GM12878 (cell line): ENCODE measurements at regions not wholly inside any gene's neighbourhood (a gene's known extent, or its start where the extent isn't known, plus 50 kb on each side); places are given as distances from the start of the nearest gene placed in this dataset.

ENCODE experiments used
- ATAC-seq: fragments of 200-7000 bp; cut with Tn5 transposase; 3 replicates; pipeline ENCODE4 v1.9.1; 2020; ENCODE audit warnings: mild to moderate bottlenecking, moderate library complexity
- BruUV-seq: library from RNA; stranded (reverse); fragments of 400-500 nt; replicated peaks from 2 replicates; lab custom pipeline; 2021; lab: Mats Ljungman, UMichigan
- CTCF ChIA-PET: fragments of 300-600 bp; sonication (Branson Sonifier 250); formaldehyde crosslinking; extraction: SDS; loops from one replicate; lab custom pipeline; 2021; ENCODE audit warnings: inconsistent platforms; lab: Yijun Ruan, JAX
- POLR2A ChIA-PET: fragments of 350-600 bp; formaldehyde crosslinking; extraction: SDS; loops from one replicate; lab custom pipeline; 2021; ENCODE audit warnings: inconsistent platforms; lab: Charles Lee
- RAD21 ChIA-PET: fragments of 300-600 bp; sonication (Branson Sonifier 250); formaldehyde crosslinking; loops from one replicate; lab custom pipeline; 2023; ENCODE audit warnings: antibody characterized with exemption; ENCODE audit not compliant: unreplicated experiment; lab: Charles Lee
- SMC1A ChIA-PET: fragments of 300-600 bp; sonication (Branson Sonifier 250); formaldehyde crosslinking; loops from one replicate; lab custom pipeline; 2023; ENCODE audit not compliant: unreplicated experiment, uncharacterized antibody; lab: Charles Lee
- DNase-seq: peaks from one replicate; pipeline ENCODE4 v3.0.0-alpha.2; 2011; ENCODE audit warnings: low read depth, low spot score
- FAIRE-seq: peaks from 3 replicates; lab custom pipeline; 2011; peaks lifted over from hg19 to GRCh38; lab: Jason Lieb, UNC
- H2AFZ ChIP-seq: 2 replicates; pipeline ENCODE4 v1.6.0; 2011; ENCODE audit warnings: low read depth, low read length, control low read depth; ENCODE audit not compliant: control insufficient read depth
- H3K27ac ChIP-seq: 2 replicates; pipeline ENCODE4 v1.5.1; 2011; ENCODE audit warnings: control low read depth; ENCODE audit not compliant: control insufficient read depth, insufficient read depth
- H3K27me3 ChIP-seq, 2 experiments: replicated peaks in 1 of 2; 2 replicates each; pipeline versions ENCODE4 v1.6.0 to v1.6.1; 2011; ENCODE audit warnings: low read length in 1 of 2; ENCODE audit not compliant: control insufficient read depth in 2 of 2, insufficient read depth in 2 of 2
- H3K36me3 ChIP-seq, 2 experiments: 2 replicates each; pipeline ENCODE4 v1.5.1; 2011; ENCODE audit warnings: low read length in 1 of 2; ENCODE audit not compliant: control insufficient read depth in 2 of 2, insufficient read depth in 2 of 2
- H3K4me1 ChIP-seq: 2 replicates; pipeline ENCODE4 v1.6.1; 2011; ENCODE audit warnings: mild to moderate bottlenecking, low read length, moderate library complexity, mixed read lengths; ENCODE audit not compliant: control insufficient read depth, insufficient read depth
- H3K4me2 ChIP-seq: 2 replicates; pipeline ENCODE4 v1.6.0; 2011; ENCODE audit warnings: control low read depth; ENCODE audit not compliant: control insufficient read depth, insufficient read depth
- H3K4me3 ChIP-seq: fragments of 200-600 bp; sonication (generic); 2 replicates; pipeline ENCODE4 v1.5.1; 2016
- H3K79me2 ChIP-seq: 2 replicates; pipeline ENCODE4 v1.6.0; 2011; ENCODE audit warnings: low read length; ENCODE audit not compliant: control insufficient read depth, insufficient read depth
- H3K9ac ChIP-seq: 2 replicates; pipeline ENCODE4 v1.8.0; 2011; ENCODE audit warnings: low read length, control low read depth, mixed read lengths; ENCODE audit not compliant: control insufficient read depth, insufficient read depth
- H3K9me3 ChIP-seq: replicated peaks from 3 replicates; pipeline ENCODE4 v1.5.1; 2011; ENCODE audit warnings: mild to moderate bottlenecking, low read length; ENCODE audit not compliant: control insufficient read depth, insufficient read depth
- H4K20me1 ChIP-seq: 2 replicates; pipeline ENCODE4 v1.6.0; 2011; ENCODE audit not compliant: control insufficient read depth, insufficient read depth
- BHLHE40 ChIP-seq, 2 experiments: fragments of 450-650 bp in 1 of 2; IDR thresholded peaks; 2 replicates each; pipeline ENCODE4 v1.6.1; 2011 to 2017; ENCODE audit warnings: low read depth in 2 of 2, borderline replicate concordance in 1 of 2, improper control_type of control experiment in 1 of 2, low read length in 1 of 2, mild to moderate bottlenecking in 1 of 2
- BRCA1 ChIP-seq: IDR thresholded peaks from 2 replicates; pipeline ENCODE4 v1.6.1; 2011; ENCODE audit warnings: low read depth, low read length, improper control_type of control experiment
- KDM1A ChIP-seq: fragments of 200-600 bp; sonication (generic); IDR thresholded peaks from 2 replicates; pipeline ENCODE4 v1.6.1; 2016; ENCODE audit warnings: borderline replicate concordance
- NR2C2 ChIP-seq: IDR thresholded peaks from 2 replicates; pipeline ENCODE4 v1.6.1; 2011; ENCODE audit warnings: borderline replicate concordance, low read depth; ENCODE audit not compliant: control insufficient read depth, insufficient read length
- PAX5 ChIP-seq: IDR thresholded peaks from 2 replicates; pipeline ENCODE4 v1.6.1; 2011; ENCODE audit warnings: low read depth, low read length, borderline replicate concordance
- WGBS: methylation state at CpG from one replicate; pipeline ENCODE4 v1.1.6; 2016; ENCODE audit warnings: low lambda C conversion rate; ENCODE audit not compliant: insufficient replicate concordance, insufficient coverage; ENCODE audit errors: missing lambda C conversion rate; 5-methylcytosine and 5-hydroxymethylcytosine counted together
- in situ Hi-C: fragments of 300-500 bp; cut with MboI; formaldehyde crosslinking; loops from 9 replicates; pipeline ENCODE4 v1.14.3; 2018; ENCODE audit warnings: mixed read lengths
- intact Hi-C: fragments of 100-400 bp; cut with micrococcal nuclease; formaldehyde crosslinking; loops from one replicate; pipeline ENCODE4 v1.14.2; 2022; ENCODE audit not compliant: unreplicated experiment
- TF ChIP-seq, protein P1 (sequence below): fragments of 450-650 bp; conservative IDR thresholded peaks from 2 replicates; pipeline ENCODE4 v1.6.1; 2017; ENCODE audit warnings: mild to moderate bottlenecking, moderate library complexity

DNA sequence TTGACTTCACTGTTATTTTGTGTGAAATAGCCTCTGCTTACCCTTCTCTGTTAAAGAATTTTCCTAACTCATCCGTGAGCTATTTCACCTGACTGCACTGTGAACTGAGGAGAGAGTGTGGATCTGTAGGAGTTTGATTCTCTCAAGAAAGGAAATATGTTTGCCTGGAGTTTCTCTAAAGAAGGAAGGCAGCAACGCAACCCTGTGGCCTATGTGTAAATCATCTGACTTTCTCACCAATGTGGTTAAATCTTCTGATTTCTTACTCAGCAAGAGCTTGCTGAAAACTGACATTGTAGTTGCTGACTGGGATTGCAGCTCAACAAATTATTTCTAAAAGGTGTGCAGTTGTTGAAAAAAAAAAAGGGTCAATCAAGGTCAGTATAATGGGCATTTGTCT lies 153.9 kb upstream of the PELI1 start:
- Histone ChIP-seq H2AFZ (no peak overlapping the region), H3K4me2 (no peak overlapping the region), H4K20me1 (no peaks in the 10 kb centered on the region), H3K36me3 (no peaks in the 10 kb centered on the region), H3K27ac (no peak overlapping the region), H3K9ac (no peak overlapping the region), H3K4me1 (peaks cover 14% of the 10 kb centered on the region), H3K9me3 (no peaks in the 10 kb centered on the region), H3K27me3 (no peaks in the 10 kb centered on the region), H3K79me2 (no peaks in the 10 kb centered on the region), H3K4me3 (no peak overlapping the region)
- CTCF ChIA-PET: interaction anchor here (0.7 to 11.9 kb wide), 12 partner anchors 11 to 248 kb away, joined by 3 to 109 read pairs (median 6); no protein-coding TSS in a partner anchor
- no TSS peak for BruUV-seq
- POLR2A ChIA-PET: interaction anchor here (0.9 to 5.0 kb wide), 7 partner anchors 10 to 83 kb away, joined by 3 to 25 read pairs (median 8); no protein-coding TSS in a partner anchor
- DNase-seq: no peak
- SMC1A ChIA-PET: interaction anchor here (0.6 to 12.2 kb wide), 23 partner anchors 10 to 274 kb away, joined by 3 to 168 read pairs (median 4); no protein-coding TSS in a partner anchor
- 52% methylated on average over 2 of the region's 2 CpGs for WGBS
- RAD21 ChIA-PET: interaction anchor here (0.6 to 9.1 kb wide), 12 partner anchors 14 to 248 kb away, joined by 3 to 157 read pairs (median 5); no protein-coding TSS in a partner anchor
- TF ChIP-seq, protein P1, sequence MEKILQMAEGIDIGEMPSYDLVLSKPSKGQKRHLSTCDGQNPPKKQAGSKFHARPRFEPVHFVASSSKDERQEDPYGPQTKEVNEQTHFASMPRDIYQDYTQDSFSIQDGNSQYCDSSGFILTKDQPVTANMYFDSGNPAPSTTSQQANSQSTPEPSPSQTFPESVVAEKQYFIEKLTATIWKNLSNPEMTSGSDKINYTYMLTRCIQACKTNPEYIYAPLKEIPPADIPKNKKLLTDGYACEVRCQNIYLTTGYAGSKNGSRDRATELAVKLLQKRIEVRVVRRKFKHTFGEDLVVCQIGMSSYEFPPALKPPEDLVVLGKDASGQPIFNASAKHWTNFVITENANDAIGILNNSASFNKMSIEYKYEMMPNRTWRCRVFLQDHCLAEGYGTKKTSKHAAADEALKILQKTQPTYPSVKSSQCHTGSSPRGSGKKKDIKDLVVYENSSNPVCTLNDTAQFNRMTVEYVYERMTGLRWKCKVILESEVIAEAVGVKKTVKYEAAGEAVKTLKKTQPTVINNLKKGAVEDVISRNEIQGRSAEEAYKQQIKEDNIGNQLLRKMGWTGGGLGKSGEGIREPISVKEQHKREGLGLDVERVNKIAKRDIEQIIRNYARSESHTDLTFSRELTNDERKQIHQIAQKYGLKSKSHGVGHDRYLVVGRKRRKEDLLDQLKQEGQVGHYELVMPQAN: no peak
- no peak for FAIRE-seq
- in situ Hi-C loops (no loop called here), intact Hi-C loops (no loop called here)
- ATAC-seq: no peak

DNA sequence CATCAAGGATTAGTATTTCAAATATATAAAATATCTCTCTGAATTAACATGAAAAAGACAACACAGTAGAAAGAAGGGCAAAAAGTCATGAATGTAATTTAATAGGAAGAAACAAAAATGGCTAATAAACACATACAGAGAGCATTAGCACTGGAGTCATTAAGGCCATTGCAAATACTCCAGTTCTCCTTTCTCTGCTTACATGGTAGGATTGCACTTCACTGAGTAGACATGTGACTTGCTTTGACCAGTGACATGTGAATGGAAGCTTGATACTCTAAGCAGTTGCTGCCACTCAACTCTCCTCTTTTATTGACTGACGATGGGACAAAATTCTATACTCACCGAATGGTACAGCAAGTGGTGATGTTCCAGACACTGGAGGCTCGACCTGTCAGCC lies 153.9 kb upstream of the LGALSL start:
- TF ChIP-seq PAX5 (no peak), NR2C2 (no peak), BHLHE40 (IDR thresholded peaks at IDR 0.05; ENCODE audit: borderline replicate concordance in 1 of 2, low read depth in 2 of 2, low read length in 1 of 2) (no peak), BRCA1 (no peak), KDM1A (no peak)
- POLR2A ChIA-PET: interaction anchor here (0.6 to 2.6 kb wide), 2 partner anchors 8 to 569 kb away, joined by 3 to 10 read pairs; no protein-coding TSS in a partner anchor
- Histone ChIP-seq H3K9ac (no peak overlapping the region), H4K20me1 (no peaks in the 10 kb centered on the region), H3K79me2 (no peaks in the 10 kb centered on the region), H3K4me2 (no peak overlapping the region), H3K36me3 (no peaks in the 10 kb centered on the region), H3K27me3 (no peaks in the 10 kb centered on the region), H3K27ac (no peak overlapping the region), H3K4me1 (peaks cover 13% of the 10 kb centered on the region), H2AFZ (no peak overlapping the region), H3K4me3 (no peak overlapping the region), H3K9me3 (no peaks in the 10 kb centered on the region)
- in situ Hi-C loops: no loop called here
- 65% methylated on average over 3 of the region's 3 CpGs for WGBS
- CTCF ChIA-PET: interaction anchor here (2.1 to 11.9 kb wide), 3 partner anchors 13 to 250 kb away, joined by 4 to 109 read pairs (median 77); no protein-coding TSS in a partner anchor
- ATAC-seq: no peak
- FAIRE-seq: no peak
- SMC1A ChIA-PET: interaction anchor here (0.9 to 12.2 kb wide), 8 partner anchors 8 to 250 kb away, joined by 3 to 168 read pairs (median 10); no protein-coding TSS in a partner anchor
- BruUV-seq: no TSS peak
- RAD21 ChIA-PET: interaction anchor here (8.3 kb wide), 1 partner anchor 13 kb away, joined by 52 read pairs; no protein-coding TSS in a partner anchor
- DNase-seq: no peak
- intact Hi-C loops: no loop called here
